B cell (primary cell): ENCODE measurements at regions not wholly inside any gene's neighbourhood (a gene's known extent, or its start where the extent isn't known, plus 50 kb on each side); places are given as distances from the start of the nearest gene placed in this dataset.

Experiments
- ATAC-seq: fragments of 200-7000 bp; cut with Tn5 transposase; one replicate; pipeline ENCODE4 v1.10.0; 2021; ENCODE audit warnings: low read depth, mild to moderate bottlenecking, moderate number of reproducible peaks, moderate library complexity
- CTCF ChIA-PET: fragments of 350-600 bp; sonication (Branson Sonifier 250); formaldehyde crosslinking; loops from one replicate; lab custom pipeline; 2021; ENCODE audit warnings: antibody characterized with exemption, inconsistent platforms; lab: Charles Lee
- POLR2A ChIA-PET: fragments of 350-600 bp; sonication (Branson Sonifier 250); formaldehyde crosslinking; loops from one replicate; lab custom pipeline; 2021; ENCODE audit warnings: antibody characterized with exemption; lab: Charles Lee
- DNase-seq: peaks from one replicate; pipeline ENCODE4 v3.0.0; 2013
- H2AFZ ChIP-seq: 2 replicates; pipeline ENCODE4 v1.6.1; 2012; ENCODE audit warnings: mild to moderate bottlenecking, low read depth, low read length; ENCODE audit not compliant: insufficient read depth, poor library complexity, severe bottlenecking
- H3K27ac ChIP-seq, 2 donors: 1 replicate in 1 of 2; 2 replicates in 1 of 2; pipeline ENCODE4 v1.5.1; 2012 to 2013; ENCODE audit warnings: low read length in 2 of 2, mild to moderate bottlenecking in 2 of 2, moderate library complexity in 1 of 2
- H3K27me3 ChIP-seq, 4 experiments: fragments of 200-600 bp in 1 of 4; sonication (generic) in 1 of 4; replicated peaks in 1 of 4; 1 replicate in 2 of 4; 2 replicates in 2 of 4; pipeline versions ENCODE4 v1.6.1 to v1.7.0; 2013 to 2016; ENCODE audit warnings: low read length in 3 of 4, mild to moderate bottlenecking in 2 of 4, mixed read lengths in 1 of 4, moderate library complexity in 1 of 4; ENCODE audit not compliant: insufficient read depth in 4 of 4, control insufficient read depth in 3 of 4; ENCODE audit errors: control extremely low read depth in 1 of 4
- H3K36me3 ChIP-seq, 2 experiments: replicated peaks in 1 of 2; 1 replicate in 1 of 2; 2 replicates in 1 of 2; pipeline versions ENCODE4 v1.6.1 to v1.7.1; 2013; ENCODE audit warnings: low read length in 1 of 2; ENCODE audit not compliant: insufficient read depth in 2 of 2, control insufficient read depth in 1 of 2; ENCODE audit errors: control extremely low read depth in 1 of 2, extremely low read depth in 1 of 2
- H3K4me1 ChIP-seq, 2 donors: fragments of 200-600 bp in 1 of 2; sonication (generic) in 1 of 2; 1 replicate in 1 of 2; 2 replicates in 1 of 2; pipeline versions ENCODE4 v1.5.1 to v1.6.1; 2013 to 2017; ENCODE audit warnings: low read length in 2 of 2; ENCODE audit not compliant: control insufficient read depth in 2 of 2, insufficient read depth in 2 of 2
- H3K4me2 ChIP-seq: replicated peaks from 2 replicates; pipeline ENCODE3; 2012; ENCODE audit warnings: mild to moderate bottlenecking, low read depth, low read length; ENCODE audit not compliant: poor library complexity, severe bottlenecking
- H3K4me3 ChIP-seq, 5 experiments: fragments of 200-600 bp in 1 of 5; sonication (generic) in 1 of 5; 1 replicate in 3 of 5; 2 replicates in 2 of 5; pipeline versions ENCODE4 v1.5.1 to v1.7.0; 2011 to 2016; ENCODE audit warnings: low read length in 4 of 5, mild to moderate bottlenecking in 4 of 5, low read depth in 2 of 5, control low read depth in 1 of 5, moderate library complexity in 1 of 5; ENCODE audit not compliant: insufficient read depth in 1 of 5; ENCODE audit errors: control extremely low read depth in 1 of 5, extremely low read depth in 1 of 5
- H3K79me2 ChIP-seq: fragments of 200-600 bp; sonication (generic); one replicate; pipeline ENCODE4 v1.6.0; 2016; ENCODE audit warnings: low read length; ENCODE audit not compliant: control insufficient read depth, insufficient read depth
- H3K9ac ChIP-seq: fragments of 200-600 bp; sonication (generic); 2 replicates; pipeline ENCODE4 v1.6.1; 2017; ENCODE audit warnings: mild to moderate bottlenecking, low read length, moderate library complexity
- H3K9me3 ChIP-seq, 3 donors: one replicate each; pipeline versions ENCODE4 v1.6.1 to v1.7.1; 2013; ENCODE audit warnings: low read length in 2 of 3; ENCODE audit not compliant: control insufficient read depth in 2 of 3, insufficient read depth in 1 of 3; ENCODE audit errors: control extremely low read depth in 1 of 3
- H4K20me1 ChIP-seq: 2 replicates; pipeline ENCODE4 v1.6.0; 2012; ENCODE audit warnings: mild to moderate bottlenecking, low read length; ENCODE audit not compliant: insufficient read depth, control insufficient read depth, poor library complexity, severe bottlenecking
- H3K27ac Mint-ChIP-seq: one replicate; pipeline ENCODE4 v1.8.0; 2021; ENCODE audit warnings: mixed read lengths
- H3K27me3 Mint-ChIP-seq: one replicate; pipeline ENCODE4 v1.8.0; 2021; ENCODE audit warnings: mixed read lengths
- H3K4me1 Mint-ChIP-seq: one replicate; pipeline ENCODE4 v1.8.0; 2021; ENCODE audit warnings: mixed read lengths
- H3K4me3 Mint-ChIP-seq: one replicate; pipeline ENCODE4 v1.8.0; 2021; ENCODE audit warnings: mixed read lengths
- H3K9me3 Mint-ChIP-seq: one replicate; pipeline ENCODE4 v1.8.0; 2022; ENCODE audit warnings: mixed read lengths; ENCODE audit not compliant: insufficient read depth
- CTCF ChIP-seq: fragments of 200-600 bp; IDR thresholded peaks from one replicate; pipeline ENCODE4 v1.8.0; 2022; ENCODE audit warnings: antibody characterized with exemption, mild to moderate bottlenecking
- EZH2 ChIP-seq: IDR thresholded peaks from 2 replicates; pipeline ENCODE4 v1.6.1; 2012; ENCODE audit warnings: borderline replicate concordance, low read depth, mild to moderate bottlenecking, moderate library complexity, low read length; ENCODE audit not compliant: insufficient read depth, poor library complexity, severe bottlenecking
- WGBS: methylation state at CpG from one replicate; pipeline ENCODE4 v1.1.5; 2013; ENCODE audit warnings: missing lambda C conversion rate; ENCODE audit not compliant: insufficient coverage; 5-methylcytosine and 5-hydroxymethylcytosine counted together
- intact Hi-C: fragments of 100-400 bp; cut with micrococcal nuclease; formaldehyde crosslinking; loops from one replicate; pipeline ENCODE4 v1.10.0; 2022

- Histone ChIP-seq H3K9me3 (no peaks in the 10 kb centered on the region), H3K27me3 (no peaks in the 10 kb centered on the region), H3K4me3 (no peak overlapping the region), H4K20me1 (no peaks in the 10 kb centered on the region), H3K27ac (no peak overlapping the region), H3K4me1 (no peaks in the 10 kb centered on the region), H3K79me2 (no peaks in the 10 kb centered on the region), H3K4me2 (no peak overlapping the region), H2AFZ (no peak overlapping the region), H3K9ac (no peak overlapping the region), H3K36me3 (no peaks in the 10 kb centered on the region)
- Mint-ChIP-seq H3K27ac (no peak overlapping the region), H3K27me3 (no peaks in the 10 kb centered on the region), H3K4me1 (no peaks in the 10 kb centered on the region), H3K9me3 (peaks cover 3% of the 10 kb centered on the region), H3K4me3 (no peak overlapping the region)
- intact Hi-C loops = no loop called here
- DNase-seq (no peak), ATAC-seq (no peak)
- CTCF ChIA-PET = no interaction called here
- TF ChIP-seq CTCF = no peak
- no peak for TF ChIP-seq EZH2
- POLR2A ChIA-PET = no interaction called here
Observed at GRCh38 chr4:10758906-10759305, 74.3 kb upstream of the CLNK start.

- no peak overlapping the region for H3K9ac ChIP-seq
- no peak for ATAC-seq
- POLR2A ChIA-PET = no interaction called here
- TF ChIP-seq EZH2 (no peak), CTCF (no peak)
- H3K4me3 ChIP-seq = no peak overlapping the region
- CTCF ChIA-PET = no interaction called here
- Mint-ChIP-seq H3K27ac (no peak overlapping the region), H3K9me3 (peaks cover 4% of the 10 kb centered on the region), H3K4me3 (no peak overlapping the region), H3K4me1 (no peaks in the 10 kb centered on the region), H3K27me3 (peaks cover 3% of the 10 kb centered on the region)
- DNase-seq = no peak
- H3K9me3 ChIP-seq = no peaks in the 10 kb centered on the region
- WGBS = 69% methylated on average over 2 of the region's 2 CpGs
- H3K27me3 ChIP-seq = no peaks in the 10 kb centered on the region
- intact Hi-C loops = no loop called here
- no peaks in the 10 kb centered on the region for H4K20me1 ChIP-seq
- no peaks in the 10 kb centered on the region for H3K79me2 ChIP-seq
- no peaks in the 10 kb centered on the region for H3K36me3 ChIP-seq
- H3K4me1 ChIP-seq = no peaks in the 10 kb centered on the region
- H2AFZ ChIP-seq = no peak overlapping the region
- no peak overlapping the region for H3K27ac ChIP-seq
- no peak overlapping the region for H3K4me2 ChIP-seq
Observed at GRCh38 chr4:10753856-10754402, 69.4 kb upstream of the CLNK start.
